K562 (cell line): ENCODE measurements at regions not wholly inside any gene's neighbourhood (a gene's known extent, or its start where the extent isn't known, plus 50 kb on each side); places are given as distances from the start of the nearest gene placed in this dataset.

Experiments
- CSDE1 ChIP-seq, 2 experiments: fragments of 450-650 bp; IDR thresholded peaks; 2 replicates each; pipeline ENCODE4 v1.6.1; 2016; ENCODE audit warnings: mild to moderate bottlenecking in 1 of 2
- DPF2 ChIP-seq: fragments of 450-650 bp; IDR thresholded peaks from 2 replicates; pipeline ENCODE4 v1.6.1; 2016
- KLF10 ChIP-seq: fragments of 250-450 bp; sonication (Bioruptor Pico); IDR thresholded peaks from 2 replicates; pipeline ENCODE4 v1.6.1; 2021; ENCODE audit warnings: matching md5 sums
- POLR2A ChIP-seq: fragments of 450-650 bp; conservative IDR thresholded peaks from 2 replicates; pipeline ENCODE4 v1.6.1; 2016
- PTRF ChIP-seq: fragments of 450-650 bp; IDR thresholded peaks from 2 replicates; pipeline ENCODE4 v1.6.1; 2016; ENCODE audit warnings: mild to moderate bottlenecking, missing genetic modification characterization, missing compliant biosample characterization
- RBBP5 ChIP-seq: fragments of 200-600 bp; sonication (generic); IDR thresholded peaks from 2 replicates; pipeline ENCODE4 v1.6.1; 2012; ENCODE audit warnings: borderline replicate concordance, mild to moderate bottlenecking, low read length, control low read depth, inconsistent platforms; ENCODE audit not compliant: insufficient read depth, poor library complexity, severe bottlenecking
- TAF7 ChIP-seq: fragments of 450-650 bp; IDR thresholded peaks from 2 replicates; pipeline ENCODE4 v1.6.1; 2016; ENCODE audit warnings: missing genetic modification characterization, missing compliant biosample characterization
- XRCC3 ChIP-seq: fragments of 450-650 bp; IDR thresholded peaks from 2 replicates; pipeline ENCODE4 v1.6.1; 2017; ENCODE audit warnings: mild to moderate bottlenecking, moderate library complexity
- ZFX ChIP-seq: sonication (generic); formaldehyde crosslinking; IDR thresholded peaks from 2 replicates; pipeline ENCODE4 v1.8.0; 2022; ENCODE audit warnings: mild to moderate bottlenecking, missing genetic modification reagents, moderate library complexity
- ZNF274 ChIP-seq: IDR thresholded peaks from 2 replicates; pipeline ENCODE4 v1.6.1; 2011; ENCODE audit warnings: low read depth, mild to moderate bottlenecking, low read length, moderate library complexity, borderline replicate concordance
- TF ChIP-seq, protein P1 (sequence below), 3 experiments: IDR thresholded peaks in 2 of 3; conservative IDR thresholded peaks in 1 of 3; 2 replicates each; pipeline ENCODE4 v1.5.1; 2011 to 2012; ENCODE audit warnings: low read length in 3 of 3, mild to moderate bottlenecking in 3 of 3, control low read depth in 2 of 3, improper control_type of control experiment in 1 of 3, inconsistent platforms in 1 of 3, low read depth in 1 of 3, mixed read lengths in 1 of 3, moderate library complexity in 1 of 3; ENCODE audit not compliant: insufficient read depth in 2 of 3
- TF ChIP-seq, protein P2 (sequence below): fragments of 450-650 bp; formaldehyde crosslinking; IDR thresholded peaks from 2 replicates; pipeline ENCODE4 v1.4.0; 2020; ENCODE audit warnings: mild to moderate bottlenecking, mixed read lengths
- TF ChIP-seq, protein P3 (sequence below): sonication (generic); formaldehyde crosslinking; IDR thresholded peaks from 2 replicates; pipeline ENCODE4 v1.4.0; 2020; ENCODE audit warnings: mild to moderate bottlenecking, missing genetic modification reagents
- TF ChIP-seq, protein P4 (sequence below), 2 experiments: fragments of 450-650 bp; formaldehyde crosslinking in 1 of 2; IDR thresholded peaks; 2 replicates each; pipeline versions ENCODE4 v1.4.0 to v1.6.1; 2014 to 2020; ENCODE audit warnings: mild to moderate bottlenecking in 2 of 2, borderline replicate concordance in 1 of 2, low read depth in 1 of 2

DNA sequence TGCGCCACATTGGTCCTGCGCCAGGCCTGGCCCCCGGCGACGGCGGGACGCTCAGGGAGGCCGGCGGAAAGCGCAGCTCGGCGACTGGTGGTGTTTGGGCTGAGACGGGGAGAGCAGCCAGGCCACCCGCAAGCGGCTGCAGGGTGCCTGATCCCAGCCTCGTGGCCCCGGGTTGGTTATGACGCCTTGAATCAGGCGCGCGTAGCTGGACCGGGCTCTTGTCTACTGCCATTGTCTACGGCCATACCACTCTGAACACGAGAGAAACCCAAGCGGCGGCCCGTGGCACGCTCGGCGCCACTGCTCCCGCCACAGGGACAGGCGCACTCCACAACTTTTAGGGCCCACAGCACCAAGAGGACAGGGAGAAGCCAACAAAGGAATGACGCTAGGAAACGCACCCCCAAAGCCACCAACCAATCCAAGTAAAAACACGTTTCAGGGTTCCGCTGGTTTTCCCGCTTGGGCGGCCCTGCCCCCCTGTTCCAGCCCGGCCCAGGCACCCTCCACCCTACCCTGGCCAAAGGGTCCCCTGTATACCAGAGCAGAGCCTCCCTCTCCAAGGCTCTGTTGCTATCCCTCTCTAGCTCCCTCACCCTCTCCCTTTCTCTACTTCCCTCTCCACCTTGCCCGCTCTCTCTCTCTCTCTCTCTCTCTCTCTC lies 1849.3 kb upstream of the DEFB115 start:
- TF ChIP-seq PTRF (tag), result no peak
- TF ChIP-seq, protein P1, sequence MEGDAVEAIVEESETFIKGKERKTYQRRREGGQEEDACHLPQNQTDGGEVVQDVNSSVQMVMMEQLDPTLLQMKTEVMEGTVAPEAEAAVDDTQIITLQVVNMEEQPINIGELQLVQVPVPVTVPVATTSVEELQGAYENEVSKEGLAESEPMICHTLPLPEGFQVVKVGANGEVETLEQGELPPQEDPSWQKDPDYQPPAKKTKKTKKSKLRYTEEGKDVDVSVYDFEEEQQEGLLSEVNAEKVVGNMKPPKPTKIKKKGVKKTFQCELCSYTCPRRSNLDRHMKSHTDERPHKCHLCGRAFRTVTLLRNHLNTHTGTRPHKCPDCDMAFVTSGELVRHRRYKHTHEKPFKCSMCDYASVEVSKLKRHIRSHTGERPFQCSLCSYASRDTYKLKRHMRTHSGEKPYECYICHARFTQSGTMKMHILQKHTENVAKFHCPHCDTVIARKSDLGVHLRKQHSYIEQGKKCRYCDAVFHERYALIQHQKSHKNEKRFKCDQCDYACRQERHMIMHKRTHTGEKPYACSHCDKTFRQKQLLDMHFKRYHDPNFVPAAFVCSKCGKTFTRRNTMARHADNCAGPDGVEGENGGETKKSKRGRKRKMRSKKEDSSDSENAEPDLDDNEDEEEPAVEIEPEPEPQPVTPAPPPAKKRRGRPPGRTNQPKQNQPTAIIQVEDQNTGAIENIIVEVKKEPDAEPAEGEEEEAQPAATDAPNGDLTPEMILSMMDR (IDR thresholded peaks at IDR 0.05 in 2 of 3, conservative IDR thresholded peaks at IDR 0.05 in 1 of 3; ENCODE audit: insufficient read depth in 2 of 3, low read depth in 1 of 3, low read length in 3 of 3), result no peak
- no peak for TF ChIP-seq TAF7
- TF ChIP-seq, protein P2, sequence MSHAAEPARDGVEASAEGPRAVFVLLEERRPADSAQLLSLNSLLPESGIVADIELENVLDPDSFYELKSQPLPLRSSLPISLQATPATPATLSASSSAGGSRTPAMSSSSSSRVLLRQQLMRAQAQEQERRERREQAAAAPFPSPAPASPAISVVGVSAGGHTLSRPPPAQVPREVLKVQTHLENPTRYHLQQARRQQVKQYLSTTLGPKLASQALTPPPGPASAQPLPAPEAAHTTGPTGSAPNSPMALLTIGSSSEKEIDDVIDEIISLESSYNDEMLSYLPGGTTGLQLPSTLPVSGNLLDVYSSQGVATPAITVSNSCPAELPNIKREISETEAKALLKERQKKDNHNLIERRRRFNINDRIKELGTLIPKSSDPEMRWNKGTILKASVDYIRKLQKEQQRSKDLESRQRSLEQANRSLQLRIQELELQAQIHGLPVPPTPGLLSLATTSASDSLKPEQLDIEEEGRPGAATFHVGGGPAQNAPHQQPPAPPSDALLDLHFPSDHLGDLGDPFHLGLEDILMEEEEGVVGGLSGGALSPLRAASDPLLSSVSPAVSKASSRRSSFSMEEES (CRISPR knock-in tag), result no peak
- TF ChIP-seq KLF10 (CRISPR knock-in tag), result no peak
- TF ChIP-seq, protein P3, sequence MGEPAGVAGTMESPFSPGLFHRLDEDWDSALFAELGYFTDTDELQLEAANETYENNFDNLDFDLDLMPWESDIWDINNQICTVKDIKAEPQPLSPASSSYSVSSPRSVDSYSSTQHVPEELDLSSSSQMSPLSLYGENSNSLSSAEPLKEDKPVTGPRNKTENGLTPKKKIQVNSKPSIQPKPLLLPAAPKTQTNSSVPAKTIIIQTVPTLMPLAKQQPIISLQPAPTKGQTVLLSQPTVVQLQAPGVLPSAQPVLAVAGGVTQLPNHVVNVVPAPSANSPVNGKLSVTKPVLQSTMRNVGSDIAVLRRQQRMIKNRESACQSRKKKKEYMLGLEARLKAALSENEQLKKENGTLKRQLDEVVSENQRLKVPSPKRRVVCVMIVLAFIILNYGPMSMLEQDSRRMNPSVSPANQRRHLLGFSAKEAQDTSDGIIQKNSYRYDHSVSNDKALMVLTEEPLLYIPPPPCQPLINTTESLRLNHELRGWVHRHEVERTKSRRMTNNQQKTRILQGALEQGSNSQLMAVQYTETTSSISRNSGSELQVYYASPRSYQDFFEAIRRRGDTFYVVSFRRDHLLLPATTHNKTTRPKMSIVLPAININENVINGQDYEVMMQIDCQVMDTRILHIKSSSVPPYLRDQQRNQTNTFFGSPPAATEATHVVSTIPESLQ (CRISPR knock-in tag), result no peak
- no peak for TF ChIP-seq POLR2A
- TF ChIP-seq XRCC3, result no peak
- TF ChIP-seq CSDE1 (IDR thresholded peaks at IDR 0.05), result no peak
- TF ChIP-seq ZFX (CRISPR knock-in tag), result no peak
- TF ChIP-seq RBBP5, result no peak
- TF ChIP-seq DPF2, result no peak
- TF ChIP-seq, protein P4, sequence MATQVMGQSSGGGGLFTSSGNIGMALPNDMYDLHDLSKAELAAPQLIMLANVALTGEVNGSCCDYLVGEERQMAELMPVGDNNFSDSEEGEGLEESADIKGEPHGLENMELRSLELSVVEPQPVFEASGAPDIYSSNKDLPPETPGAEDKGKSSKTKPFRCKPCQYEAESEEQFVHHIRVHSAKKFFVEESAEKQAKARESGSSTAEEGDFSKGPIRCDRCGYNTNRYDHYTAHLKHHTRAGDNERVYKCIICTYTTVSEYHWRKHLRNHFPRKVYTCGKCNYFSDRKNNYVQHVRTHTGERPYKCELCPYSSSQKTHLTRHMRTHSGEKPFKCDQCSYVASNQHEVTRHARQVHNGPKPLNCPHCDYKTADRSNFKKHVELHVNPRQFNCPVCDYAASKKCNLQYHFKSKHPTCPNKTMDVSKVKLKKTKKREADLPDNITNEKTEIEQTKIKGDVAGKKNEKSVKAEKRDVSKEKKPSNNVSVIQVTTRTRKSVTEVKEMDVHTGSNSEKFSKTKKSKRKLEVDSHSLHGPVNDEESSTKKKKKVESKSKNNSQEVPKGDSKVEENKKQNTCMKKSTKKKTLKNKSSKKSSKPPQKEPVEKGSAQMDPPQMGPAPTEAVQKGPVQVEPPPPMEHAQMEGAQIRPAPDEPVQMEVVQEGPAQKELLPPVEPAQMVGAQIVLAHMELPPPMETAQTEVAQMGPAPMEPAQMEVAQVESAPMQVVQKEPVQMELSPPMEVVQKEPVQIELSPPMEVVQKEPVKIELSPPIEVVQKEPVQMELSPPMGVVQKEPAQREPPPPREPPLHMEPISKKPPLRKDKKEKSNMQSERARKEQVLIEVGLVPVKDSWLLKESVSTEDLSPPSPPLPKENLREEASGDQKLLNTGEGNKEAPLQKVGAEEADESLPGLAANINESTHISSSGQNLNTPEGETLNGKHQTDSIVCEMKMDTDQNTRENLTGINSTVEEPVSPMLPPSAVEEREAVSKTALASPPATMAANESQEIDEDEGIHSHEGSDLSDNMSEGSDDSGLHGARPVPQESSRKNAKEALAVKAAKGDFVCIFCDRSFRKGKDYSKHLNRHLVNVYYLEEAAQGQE (IDR thresholded peaks at IDR 0.05; ENCODE audit: borderline replicate concordance), result no peak
- TF ChIP-seq, protein P4 (CRISPR knock-in tag; IDR thresholded peaks at IDR 0.05; ENCODE audit: low read depth), result no peak
- no peak for TF ChIP-seq ZNF274
